ENCODE measurements at regions not wholly inside any gene's neighbourhood (a gene's known extent, or its start where the extent isn't known, plus 50 kb on each side); places are given as distances from the start of the nearest gene placed in this dataset.

DNA sequence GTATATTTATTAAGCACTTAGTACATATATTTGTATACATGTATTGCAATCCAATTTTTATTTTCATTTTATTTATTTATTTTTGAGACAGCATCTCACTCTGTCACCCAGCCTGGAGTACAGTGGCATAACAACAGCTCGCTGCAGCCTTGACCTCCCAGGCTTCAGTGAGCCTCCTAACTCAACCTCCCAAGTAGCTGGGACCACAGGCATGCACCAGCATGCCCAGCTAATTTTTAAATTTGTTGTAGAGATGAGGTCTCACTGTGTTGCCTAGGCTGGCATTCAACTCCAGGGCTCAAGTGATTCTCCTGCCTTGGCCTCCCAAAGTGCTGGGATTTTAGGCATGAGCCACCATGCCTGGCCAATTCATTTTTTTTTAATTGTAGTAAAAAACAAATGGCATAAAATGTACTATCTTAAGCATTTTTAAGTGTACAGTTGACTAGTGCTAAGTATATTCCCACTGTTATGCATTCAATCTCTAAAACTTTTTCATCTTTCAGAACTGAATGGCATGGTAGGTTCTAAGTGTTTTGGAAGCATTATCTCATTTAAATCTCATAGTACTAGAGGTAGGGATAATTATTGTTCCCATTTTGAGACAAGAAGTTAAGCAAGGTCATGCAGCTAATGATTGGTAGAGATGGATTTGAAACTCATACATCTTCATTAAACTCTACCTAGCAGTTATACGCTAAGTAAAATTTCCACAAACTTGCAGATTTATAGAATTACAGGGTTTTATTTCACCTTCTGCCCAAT lies 264.0 kb upstream of the NFE2L3 start:
- DNase-seq (ENCODE audit: low read depth in 4 of 4, low spot score in 2 of 4): no peak

DNA sequence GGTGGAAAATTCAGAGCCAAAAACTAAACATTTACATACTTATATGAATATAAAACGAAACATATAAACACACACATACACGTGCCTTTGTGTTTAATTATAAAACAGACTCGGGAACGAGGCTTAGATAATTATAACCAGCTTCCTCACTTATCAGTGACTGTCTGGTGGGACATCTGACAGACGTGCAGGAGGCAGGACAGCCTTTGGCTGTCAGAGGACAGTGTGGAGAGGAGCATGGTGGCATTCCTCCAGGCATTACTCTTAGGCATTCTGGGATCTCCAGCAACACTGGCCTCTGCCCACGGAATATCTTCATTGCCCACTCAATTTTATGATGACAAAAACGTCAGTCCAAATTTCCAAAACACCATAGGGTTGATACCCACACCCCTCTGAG lies 262.2 kb upstream of the NFE2L3 start:
- no peak for DNase-seq (ENCODE audit: low read depth in 4 of 4, low spot score in 2 of 4)

DNA sequence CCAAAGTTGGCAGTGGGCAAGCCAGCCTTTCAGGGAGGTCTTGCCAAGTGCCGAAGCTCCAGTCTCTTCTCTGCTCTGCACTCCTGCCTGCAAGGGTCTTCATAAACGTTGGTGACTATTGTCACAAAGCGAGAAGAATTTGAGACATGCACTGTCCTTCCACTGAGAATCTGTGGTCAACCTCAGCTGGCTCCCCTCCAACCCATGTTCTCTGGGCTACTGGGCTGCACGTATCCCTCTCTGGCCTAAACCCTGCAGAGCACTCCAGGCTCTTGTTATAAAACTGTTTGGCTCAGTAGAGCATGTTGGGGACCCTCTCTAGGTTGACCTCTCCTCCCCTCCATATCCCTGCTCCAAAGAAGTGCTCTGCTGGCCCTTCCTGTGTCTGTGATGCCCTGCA lies 260.4 kb upstream of the NFE2L3 start:
- no peak for DNase-seq (ENCODE audit: low read depth in 4 of 4, low spot score in 2 of 4)

DNA sequence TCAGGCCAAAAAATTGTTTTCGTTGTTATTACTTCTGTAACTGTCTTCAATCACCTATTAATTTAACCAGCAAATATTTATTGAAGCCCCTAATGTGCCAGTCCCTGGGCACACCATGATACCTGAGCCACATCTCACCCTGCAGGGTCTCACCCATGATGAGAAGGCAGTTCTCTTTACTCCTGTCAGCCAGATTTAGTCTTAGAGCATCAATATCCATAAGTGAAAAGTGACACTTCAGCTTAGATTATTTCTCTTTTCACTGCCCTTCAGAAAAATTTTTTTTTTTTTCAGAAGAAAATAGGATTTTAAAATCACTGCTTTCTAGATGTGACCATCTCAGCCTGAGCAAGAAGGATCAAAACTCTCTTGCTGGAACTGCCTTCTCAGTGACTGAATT lies 258.6 kb upstream of the NFE2L3 start:
- no peak for DNase-seq (ENCODE audit: low read depth in 4 of 4, low spot score in 2 of 4)

DNA sequence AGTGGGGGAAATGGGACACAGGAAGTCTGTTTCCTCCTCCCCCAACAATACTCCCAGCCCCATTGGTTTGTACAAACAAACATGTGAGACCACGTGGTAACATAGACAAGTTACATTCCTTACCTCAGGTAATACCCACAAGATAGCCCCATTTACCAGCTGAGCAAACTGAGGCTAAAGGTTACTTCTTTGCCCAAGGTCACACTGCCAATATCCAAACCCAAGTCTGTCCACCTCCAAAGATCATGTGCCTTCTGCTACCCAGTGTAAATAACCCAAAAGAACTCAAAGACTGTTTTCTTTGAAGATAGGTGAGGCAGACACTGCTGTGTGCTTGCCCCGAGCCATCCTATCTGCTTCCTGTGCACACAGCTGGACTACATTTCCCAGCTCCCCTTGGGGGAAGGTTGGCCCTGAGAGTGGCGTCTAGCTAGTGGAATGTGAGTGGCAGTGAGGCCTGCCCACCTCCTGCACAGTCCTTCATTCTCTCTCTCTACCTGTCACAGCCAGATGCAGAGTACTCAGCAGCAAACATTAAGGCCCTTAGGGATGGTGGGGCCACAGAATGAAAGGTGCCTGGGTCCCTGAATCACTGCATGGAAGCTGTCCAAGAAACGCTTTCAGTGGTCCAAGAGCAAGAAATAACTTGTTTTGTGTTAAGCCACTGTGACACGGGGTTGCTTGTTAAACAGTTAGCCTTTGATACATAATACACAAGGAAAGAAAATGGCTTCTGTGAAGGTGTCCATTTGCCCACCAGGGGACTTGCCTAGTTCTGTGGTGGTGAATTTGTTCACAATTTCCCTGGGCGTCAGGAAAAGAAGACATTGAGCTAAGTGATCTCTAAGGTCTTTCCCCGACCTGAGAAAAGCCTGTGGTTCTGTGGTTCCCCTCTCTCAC lies 257.7 kb upstream of the NFE2L3 start:
- DNase-seq (ENCODE audit: low read depth in 4 of 4, low spot score in 2 of 4): no peak

DNA sequence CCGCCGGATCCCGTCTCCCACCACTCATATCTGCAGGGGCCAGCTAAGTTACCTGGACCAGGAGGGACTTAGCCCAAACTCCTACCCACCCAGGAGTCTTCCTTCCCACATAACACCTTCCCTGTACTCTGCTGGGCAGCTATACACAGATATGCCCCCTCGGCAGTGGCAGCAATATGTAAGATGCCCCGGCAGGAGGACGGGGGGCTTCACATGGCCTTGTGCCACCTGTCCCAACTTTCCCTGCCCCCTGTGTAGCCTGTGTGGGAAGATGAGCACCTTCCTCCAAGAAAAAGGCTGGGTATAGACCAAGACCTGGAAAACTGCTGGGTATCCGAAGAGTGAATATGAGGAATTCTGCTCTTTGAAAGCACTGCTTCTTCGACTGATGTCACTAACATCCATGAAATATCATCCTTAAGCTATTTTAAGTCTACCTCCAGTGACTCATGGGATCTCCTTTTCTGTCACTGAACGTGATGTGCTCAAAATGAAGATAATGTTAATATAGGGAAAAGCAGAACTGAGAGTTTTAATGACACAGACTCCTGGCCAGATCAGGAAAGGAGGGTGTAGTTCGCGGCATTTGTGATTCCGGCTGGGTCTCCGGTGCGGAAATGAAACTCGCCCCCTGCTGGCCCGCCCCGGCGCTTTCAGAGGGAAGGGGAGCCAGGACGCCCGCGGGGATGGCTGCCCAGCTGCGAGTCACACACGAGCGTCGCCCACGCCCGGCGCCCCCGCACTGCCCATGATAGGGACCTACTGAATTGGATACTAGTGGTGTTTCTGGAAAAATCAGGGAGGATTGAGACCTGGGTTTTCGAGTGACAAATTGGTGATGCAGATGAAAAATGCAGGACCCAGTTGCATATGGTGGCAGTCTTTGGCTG lies 256.9 kb upstream of the NFE2L3 start:
- DNase-seq (ENCODE audit: low read depth in 4 of 4, low spot score in 2 of 4): peak in 2 of 4 donors; percentile 54 to 67

DNA sequence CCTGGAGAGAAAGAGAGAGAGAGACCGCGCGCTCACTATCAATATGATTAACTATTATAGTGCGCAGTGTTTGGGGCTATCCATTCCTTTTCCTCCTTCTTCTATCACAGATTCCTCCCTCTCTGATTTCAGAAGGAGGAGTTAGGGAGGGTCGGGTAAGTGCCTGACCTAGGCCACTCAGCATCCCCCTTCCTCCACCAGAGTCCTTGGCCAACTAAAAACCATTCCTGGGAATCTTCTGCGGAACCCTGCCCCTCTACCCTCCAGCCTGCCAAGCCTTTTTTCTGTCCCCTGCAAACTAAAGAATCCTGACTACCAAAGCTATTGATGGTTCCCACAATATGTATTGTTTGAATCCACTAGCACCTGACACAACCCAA lies 256.2 kb upstream of the NFE2L3 start:
- DNase-seq (ENCODE audit: low read depth in 4 of 4, low spot score in 2 of 4): no peak

DNA sequence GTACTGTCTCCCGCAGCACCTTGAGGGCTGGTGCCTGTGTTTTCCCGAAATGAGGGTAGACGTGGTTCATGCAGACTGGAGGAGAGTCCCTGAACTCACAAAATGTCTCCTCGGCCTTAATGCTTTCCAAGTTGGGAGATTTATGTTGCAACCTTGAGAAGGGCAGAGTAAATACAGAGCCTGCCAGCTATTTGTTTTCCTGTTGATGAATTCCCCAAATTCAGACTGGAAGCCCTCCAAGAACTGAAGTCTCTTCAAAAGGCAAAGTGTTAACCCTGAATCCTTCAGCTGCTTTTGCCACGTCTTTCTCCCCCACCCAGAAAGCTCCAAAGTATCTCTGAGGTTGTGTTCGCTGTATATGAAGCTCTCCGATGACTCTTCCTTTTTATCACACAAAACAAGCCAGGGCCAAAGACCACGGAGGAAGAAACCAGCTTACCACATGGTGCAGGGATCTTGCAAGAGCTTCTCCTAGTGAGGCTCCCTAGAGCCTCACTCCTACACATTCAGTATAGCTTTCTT lies 254.7 kb upstream of the NFE2L3 start:
- no peak for DNase-seq (ENCODE audit: low read depth in 4 of 4, low spot score in 2 of 4)

DNA sequence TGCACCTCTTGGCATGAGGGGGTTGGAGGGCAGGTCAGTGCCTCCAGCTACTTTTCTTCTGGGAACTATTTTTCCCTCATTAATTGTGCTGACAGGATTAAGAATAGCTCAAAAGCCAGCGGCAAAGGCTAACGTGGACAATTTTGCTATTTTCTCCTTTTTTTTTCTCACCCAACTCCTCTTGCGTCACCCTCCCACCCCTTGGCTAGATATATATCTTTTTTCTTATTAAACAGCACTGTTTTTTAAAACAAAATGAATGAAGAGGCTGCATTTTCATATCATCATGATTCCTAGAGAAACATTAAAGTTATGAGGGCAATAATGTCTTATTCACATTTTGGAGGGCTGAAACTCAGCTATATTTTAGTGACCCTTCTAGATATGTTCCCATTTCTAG lies 251.8 kb upstream of the NFE2L3 start:
- no peak for DNase-seq (ENCODE audit: low read depth in 4 of 4, low spot score in 2 of 4)

DNA sequence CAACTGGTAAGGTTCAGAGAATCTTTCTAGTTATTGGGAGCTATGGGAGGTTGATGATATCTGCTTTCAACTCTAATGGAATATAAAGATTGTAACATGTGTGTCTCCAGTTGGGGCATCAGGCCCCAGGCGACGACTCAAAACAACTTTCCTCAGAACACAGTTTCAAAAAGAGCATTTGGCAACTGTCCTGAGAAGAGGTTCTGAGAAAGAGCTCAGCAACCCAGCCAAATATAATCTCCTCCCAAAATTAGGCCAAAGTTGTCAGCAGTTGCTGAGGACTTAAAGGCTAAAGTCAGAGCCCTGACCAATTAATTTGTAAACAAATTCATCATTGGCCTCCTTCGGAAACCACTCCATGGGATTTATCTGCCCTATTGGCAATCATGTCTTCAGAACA lies 251.1 kb upstream of the NFE2L3 start:
- no peak for DNase-seq (ENCODE audit: low read depth in 4 of 4, low spot score in 2 of 4)

DNA sequence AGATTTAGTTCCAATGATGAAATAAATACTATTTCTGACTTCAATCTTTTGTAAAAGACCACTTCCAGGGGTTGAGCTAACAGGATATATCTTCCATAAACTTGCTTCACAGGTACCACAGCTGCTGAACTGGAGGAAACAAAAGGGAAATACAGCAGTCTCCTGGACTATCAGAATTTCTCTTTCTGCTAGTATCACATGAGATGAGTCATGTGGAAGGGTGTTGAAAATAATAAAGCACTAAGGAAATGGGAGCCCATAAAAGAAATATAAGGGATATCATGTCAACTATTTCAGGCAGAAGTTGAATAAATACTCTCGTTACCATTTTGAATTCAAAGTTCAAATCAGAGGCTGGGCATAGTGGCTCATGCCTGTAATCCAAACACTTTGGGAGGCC lies 250.3 kb upstream of the NFE2L3 start:
- no peak for DNase-seq (ENCODE audit: low read depth in 4 of 4, low spot score in 2 of 4)

DNA sequence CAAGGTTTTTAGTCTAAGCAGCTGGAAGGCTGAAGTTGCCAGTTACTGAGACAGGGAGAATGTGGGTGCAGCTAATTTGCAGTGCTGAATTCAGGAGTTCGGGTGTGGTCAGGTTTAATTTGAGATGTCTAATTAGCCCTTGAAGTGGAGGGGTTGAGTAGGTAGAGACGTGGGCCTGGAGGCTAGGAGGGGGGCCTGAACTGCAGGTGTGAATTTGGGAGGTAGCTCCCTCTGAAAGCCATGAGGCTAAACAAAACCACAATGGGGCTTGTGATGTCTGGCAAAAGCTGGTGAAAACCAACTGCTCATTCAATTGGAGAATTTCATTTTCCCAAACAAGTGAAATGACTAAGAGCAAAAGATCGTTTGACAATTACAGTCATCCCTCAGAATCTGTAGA lies 246.0 kb upstream of the NFE2L3 start:
- DNase-seq (ENCODE audit: low read depth in 4 of 4, low spot score in 2 of 4): no peak

DNA sequence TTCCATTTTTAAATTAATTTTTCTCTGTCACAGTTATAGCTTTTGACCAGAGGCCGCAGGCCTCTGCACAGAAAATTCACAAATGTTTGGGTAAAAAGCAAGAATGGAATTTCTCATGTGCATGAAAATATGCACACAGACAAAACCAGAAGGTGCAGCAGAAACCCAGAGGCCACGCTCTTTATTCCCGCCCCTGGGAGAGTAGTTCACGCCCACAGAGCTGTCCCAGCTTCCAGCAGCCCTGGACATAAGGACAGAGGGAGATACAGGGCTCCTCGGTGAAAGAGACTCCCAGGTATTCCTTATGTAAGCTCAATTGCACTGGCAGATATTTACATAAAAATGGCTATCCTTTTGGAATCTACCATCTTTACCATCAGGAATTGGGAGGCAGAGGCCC lies 245.2 kb upstream of the NFE2L3 start:
- no peak for DNase-seq (ENCODE audit: low read depth in 4 of 4, low spot score in 2 of 4)

DNA sequence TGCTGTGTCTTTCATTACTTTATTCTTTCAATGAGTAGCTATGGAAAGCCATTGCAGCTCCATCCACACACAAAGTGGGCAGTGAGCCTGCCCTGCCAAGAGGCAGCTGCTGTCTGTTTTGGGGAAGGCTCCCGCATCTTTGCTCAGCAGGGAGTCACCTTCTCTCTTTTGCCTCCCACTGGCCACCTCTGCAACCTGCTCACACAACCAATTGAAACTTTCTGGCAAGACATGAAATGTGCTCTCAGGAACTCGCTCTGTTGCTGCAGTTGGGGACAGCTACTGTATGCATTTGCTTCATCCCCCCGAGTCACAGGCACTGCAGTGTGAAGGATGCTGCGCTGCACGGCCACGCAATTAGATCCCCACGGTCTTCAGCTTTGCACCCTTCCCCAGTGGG lies 244.8 kb upstream of the NFE2L3 start:
- no peak for DNase-seq (ENCODE audit: low read depth in 4 of 4, low spot score in 2 of 4)

DNA sequence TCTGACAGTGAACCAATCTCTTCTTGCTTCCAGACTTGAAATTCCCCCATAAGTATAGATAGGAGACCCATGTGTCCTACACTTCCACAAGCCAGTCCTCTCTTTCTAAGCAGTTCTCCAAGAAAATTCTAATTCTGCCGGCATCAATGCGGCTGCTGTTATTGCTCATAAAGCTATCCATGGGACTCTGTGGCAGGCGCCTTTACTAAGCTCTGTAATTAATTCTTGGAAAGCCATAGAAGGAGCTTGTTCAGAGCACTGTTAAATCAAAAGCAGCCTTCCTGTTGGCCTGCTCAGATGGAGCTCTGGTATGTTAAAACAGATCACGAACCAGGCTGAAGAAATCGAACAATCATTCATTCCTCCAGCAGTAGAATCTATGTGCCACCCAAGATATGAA lies 244.3 kb upstream of the NFE2L3 start:
- no peak for DNase-seq (ENCODE audit: low read depth in 4 of 4, low spot score in 2 of 4)

DNA sequence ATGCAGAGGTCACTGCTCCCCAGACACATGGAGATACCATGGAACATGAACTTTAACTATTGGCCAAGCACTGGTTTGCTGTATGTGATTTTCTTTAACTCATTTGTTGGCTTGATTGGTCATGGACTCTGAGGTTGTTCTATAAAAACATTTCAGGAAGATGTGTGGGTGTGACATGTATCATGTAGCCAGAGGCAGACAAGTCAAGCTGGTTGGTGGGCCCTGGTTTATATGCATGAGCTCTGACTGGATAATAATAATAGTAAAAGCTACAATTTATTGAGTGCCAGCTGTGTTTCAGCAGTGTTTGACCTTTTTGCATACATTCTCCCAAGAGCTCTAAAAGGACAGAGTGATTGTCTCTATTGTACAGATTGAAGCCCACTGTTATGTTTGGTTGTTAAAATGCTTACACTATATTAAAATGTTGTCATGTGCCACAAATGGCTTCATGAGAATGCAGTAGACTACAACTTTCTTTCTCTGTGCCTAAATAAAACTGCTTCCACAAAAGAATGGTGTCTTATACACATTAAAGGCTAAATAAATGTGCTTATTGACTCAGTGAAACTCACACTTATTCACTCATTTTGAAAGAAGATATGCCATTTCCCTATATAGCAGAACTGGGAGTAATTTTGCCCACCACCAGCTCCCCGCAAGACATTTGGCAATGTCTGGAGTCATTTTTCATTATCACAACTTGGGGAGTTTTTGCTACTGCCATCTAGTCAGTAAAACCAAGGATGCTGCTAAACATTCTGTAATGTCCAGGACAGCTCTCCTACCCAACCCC lies 243.6 kb upstream of the NFE2L3 start:
- DNase-seq (ENCODE audit: low read depth in 4 of 4, low spot score in 2 of 4): no peak

DNA sequence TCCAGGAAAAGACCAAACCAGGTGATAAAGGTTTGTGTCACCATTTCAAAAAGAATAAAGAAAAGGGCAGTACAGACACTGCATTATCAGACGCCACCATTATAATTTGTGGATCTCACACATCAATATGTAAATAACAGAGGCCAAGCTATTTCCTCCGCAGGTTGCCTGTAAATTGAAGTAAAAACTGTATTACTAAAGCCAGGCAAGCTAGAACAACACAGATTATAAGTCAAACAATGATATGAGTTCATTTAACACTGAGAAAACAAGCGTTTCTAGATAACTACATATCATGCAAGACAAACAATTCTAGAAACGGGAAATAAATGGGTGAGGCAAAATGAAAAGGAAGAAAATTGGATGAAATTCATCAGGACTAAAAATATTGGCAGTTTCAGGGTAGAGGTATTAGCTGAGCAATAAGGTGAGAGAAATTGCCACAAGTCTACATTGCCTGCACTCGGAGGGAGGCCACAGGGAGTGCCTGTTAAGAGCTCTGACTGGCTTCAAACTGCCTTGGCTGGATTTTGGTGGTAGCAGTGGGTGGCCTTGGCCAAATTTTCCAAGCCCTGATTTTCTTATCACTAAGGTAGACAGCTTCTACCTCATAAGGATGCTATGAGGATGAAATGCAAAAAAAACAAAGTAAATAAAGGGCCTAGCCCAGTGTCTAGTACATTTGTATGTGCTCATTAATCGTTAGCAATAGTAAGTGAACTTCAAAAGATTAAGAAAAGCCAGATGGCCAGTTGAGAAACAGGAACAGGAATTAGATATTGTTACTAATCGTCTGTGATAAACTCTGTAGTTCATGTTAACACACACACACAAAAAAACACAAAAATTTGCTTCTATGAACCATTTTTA lies 240.0 kb upstream of the NFE2L3 start:
- no peak for DNase-seq (ENCODE audit: low read depth in 4 of 4, low spot score in 2 of 4)

DNA sequence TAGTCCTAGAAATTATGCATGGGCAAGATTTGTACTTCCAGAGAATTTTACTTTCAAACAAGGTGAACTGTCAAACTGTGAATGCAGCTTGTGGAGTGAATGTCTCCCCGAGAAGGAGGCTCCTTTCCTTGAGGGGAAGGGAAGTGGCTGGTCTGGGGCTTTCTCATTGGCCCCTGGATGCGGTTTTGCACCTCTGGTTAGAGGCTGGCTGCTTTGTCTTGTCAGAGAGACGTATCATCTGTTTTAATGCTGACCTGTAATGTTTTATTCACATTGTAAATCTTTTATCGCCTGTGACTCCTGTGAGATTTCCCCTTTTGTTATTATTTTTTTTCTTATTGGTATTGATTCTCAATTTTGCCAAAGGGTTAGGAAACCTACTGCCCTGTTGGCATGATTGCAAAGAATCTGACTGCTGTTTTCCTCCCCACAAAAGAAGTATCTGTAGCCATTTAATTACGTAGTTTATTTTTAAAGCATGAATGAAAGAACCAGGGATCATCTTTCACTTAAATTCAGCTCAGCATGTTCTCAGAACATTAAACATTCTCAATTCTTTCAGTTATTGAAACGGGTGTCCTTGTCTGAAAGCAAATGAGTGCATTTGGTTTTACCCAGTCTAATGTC lies 238.3 kb upstream of the NFE2L3 start:
- no peak for DNase-seq (ENCODE audit: low read depth in 4 of 4, low spot score in 2 of 4)

DNA sequence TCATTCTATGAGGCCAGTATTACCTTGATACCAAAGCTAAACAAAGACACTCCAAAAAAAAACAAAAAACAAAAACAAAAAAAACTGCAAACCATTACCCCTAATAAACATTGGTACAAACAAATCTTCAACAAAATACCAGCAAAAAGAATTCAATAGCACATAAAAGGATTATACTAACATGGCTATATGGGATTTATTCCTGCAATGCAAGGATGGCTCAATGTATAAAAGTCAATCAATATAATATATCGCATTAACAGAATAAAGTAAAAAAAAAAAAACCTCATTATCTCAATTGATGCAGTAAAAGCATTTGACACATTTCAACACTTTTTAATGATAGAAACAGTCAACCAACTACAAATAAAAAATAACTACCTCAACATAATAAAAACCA lies 233.3 kb upstream of the NFE2L3 start:
- no peak for DNase-seq (ENCODE audit: low read depth in 4 of 4, low spot score in 2 of 4)

Data from left renal cortex interstitium (tissue), 4 donors.